ENCODE measurements at regions not wholly inside any gene's neighbourhood (a gene's known extent, or its start where the extent isn't known, plus 50 kb on each side); places are given as distances from the start of the nearest gene placed in this dataset.

DNA sequence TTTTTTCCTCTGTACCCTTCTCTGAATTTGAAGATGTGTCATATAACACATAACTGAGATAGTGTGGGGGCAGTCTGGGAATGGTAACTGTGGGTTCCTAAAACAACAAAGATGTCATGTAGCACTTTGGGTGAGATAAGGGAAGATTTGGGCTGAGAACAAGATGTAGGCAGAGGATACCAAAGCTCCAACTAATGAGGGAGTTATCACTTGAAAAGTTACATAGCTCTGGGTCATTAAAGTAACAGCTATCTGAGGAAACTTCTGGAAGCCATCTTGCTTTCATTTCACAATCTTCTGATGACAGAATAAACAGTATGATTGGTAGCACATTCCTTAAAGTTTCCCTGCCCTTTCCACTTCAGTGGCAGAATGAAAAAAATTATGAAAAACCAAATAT, 255.4 kb downstream of the TBX18 start (continued):
- TF ChIP-seq, protein P1, sequence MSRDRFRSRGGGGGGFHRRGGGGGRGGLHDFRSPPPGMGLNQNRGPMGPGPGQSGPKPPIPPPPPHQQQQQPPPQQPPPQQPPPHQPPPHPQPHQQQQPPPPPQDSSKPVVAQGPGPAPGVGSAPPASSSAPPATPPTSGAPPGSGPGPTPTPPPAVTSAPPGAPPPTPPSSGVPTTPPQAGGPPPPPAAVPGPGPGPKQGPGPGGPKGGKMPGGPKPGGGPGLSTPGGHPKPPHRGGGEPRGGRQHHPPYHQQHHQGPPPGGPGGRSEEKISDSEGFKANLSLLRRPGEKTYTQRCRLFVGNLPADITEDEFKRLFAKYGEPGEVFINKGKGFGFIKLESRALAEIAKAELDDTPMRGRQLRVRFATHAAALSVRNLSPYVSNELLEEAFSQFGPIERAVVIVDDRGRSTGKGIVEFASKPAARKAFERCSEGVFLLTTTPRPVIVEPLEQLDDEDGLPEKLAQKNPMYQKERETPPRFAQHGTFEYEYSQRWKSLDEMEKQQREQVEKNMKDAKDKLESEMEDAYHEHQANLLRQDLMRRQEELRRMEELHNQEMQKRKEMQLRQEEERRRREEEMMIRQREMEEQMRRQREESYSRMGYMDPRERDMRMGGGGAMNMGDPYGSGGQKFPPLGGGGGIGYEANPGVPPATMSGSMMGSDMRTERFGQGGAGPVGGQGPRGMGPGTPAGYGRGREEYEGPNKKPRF (IDR thresholded peaks at IDR 0.05; ENCODE audit: low read depth, low read length) = no peak
- TF ChIP-seq ELF4 (CRISPR knock-in tag; IDR thresholded peaks at IDR 0.05) (no peak), DDX20 (tag; IDR thresholded peaks at IDR 0.05; ENCODE audit: low read depth) (no peak), SRSF7 (optimal IDR thresholded peaks at IDR 0.05; ENCODE audit: low read depth, low read length) (no peak), ATF2 (CRISPR knock-in tag; IDR thresholded peaks at IDR 0.05) (no peak), ZNF77 (CRISPR knock-in tag; IDR thresholded peaks at IDR 0.05) (no peak), SMAD4 (CRISPR knock-in tag; conservative IDR thresholded peaks at IDR 0.05) (no peak), RBM25 (IDR thresholded peaks at IDR 0.05; ENCODE audit: low read depth, low read length, severe bottlenecking) (no peak), PHF21A (IDR thresholded peaks at IDR 0.05; ENCODE audit: borderline replicate concordance, low read depth) (no peak), ADNP (tag; IDR thresholded peaks at IDR 0.05) (no peak), ZC3H8 (IDR thresholded peaks at IDR 0.05) (no peak), ZNF512 (tag; IDR thresholded peaks at IDR 0.05) (no peak), ZNF695 (CRISPR knock-in tag; IDR thresholded peaks at IDR 0.05) (no peak), GABPB2 (CRISPR knock-in tag; conservative IDR thresholded peaks at IDR 0.05) (no peak), ZNF280B (CRISPR knock-in tag; IDR thresholded peaks at IDR 0.05) (no peak), ARID1B (IDR thresholded peaks at IDR 0.05) (peak; percentile 73), PHF8 (IDR thresholded peaks at IDR 0.05; ENCODE audit: borderline replicate concordance, low read length) (no peak)
- TF ChIP-seq, protein P2, sequence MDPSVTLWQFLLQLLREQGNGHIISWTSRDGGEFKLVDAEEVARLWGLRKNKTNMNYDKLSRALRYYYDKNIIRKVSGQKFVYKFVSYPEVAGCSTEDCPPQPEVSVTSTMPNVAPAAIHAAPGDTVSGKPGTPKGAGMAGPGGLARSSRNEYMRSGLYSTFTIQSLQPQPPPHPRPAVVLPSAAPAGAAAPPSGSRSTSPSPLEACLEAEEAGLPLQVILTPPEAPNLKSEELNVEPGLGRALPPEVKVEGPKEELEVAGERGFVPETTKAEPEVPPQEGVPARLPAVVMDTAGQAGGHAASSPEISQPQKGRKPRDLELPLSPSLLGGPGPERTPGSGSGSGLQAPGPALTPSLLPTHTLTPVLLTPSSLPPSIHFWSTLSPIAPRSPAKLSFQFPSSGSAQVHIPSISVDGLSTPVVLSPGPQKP (CRISPR knock-in tag; IDR thresholded peaks at IDR 0.05) = no peak
- TF ChIP-seq, protein P3, sequence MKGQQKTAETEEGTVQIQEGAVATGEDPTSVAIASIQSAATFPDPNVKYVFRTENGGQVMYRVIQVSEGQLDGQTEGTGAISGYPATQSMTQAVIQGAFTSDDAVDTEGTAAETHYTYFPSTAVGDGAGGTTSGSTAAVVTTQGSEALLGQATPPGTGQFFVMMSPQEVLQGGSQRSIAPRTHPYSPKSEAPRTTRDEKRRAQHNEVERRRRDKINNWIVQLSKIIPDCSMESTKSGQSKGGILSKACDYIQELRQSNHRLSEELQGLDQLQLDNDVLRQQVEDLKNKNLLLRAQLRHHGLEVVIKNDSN (CRISPR knock-in tag; IDR thresholded peaks at IDR 0.05) = no peak

All from K562 (cell line).